ENCODE measurements at regions not wholly inside any gene's neighbourhood (a gene's known extent, or its start where the extent isn't known, plus 50 kb on each side); places are given as distances from the start of the nearest gene placed in this dataset.
"Not testable (repeated sequence)": the region's sequence is repeated elsewhere in the genome, so short reads cannot be mapped to it uniquely, and the experiment has no call there.

- DNase-seq, result no peak
Observed at GRCh38 chr20:43836790-43837189, 77.9 kb upstream of the TOX2 start.

GRCh38 chr20:43835944-43836508, 78.6 kb upstream of the TOX2 start:
- no peak for DNase-seq

DNA sequence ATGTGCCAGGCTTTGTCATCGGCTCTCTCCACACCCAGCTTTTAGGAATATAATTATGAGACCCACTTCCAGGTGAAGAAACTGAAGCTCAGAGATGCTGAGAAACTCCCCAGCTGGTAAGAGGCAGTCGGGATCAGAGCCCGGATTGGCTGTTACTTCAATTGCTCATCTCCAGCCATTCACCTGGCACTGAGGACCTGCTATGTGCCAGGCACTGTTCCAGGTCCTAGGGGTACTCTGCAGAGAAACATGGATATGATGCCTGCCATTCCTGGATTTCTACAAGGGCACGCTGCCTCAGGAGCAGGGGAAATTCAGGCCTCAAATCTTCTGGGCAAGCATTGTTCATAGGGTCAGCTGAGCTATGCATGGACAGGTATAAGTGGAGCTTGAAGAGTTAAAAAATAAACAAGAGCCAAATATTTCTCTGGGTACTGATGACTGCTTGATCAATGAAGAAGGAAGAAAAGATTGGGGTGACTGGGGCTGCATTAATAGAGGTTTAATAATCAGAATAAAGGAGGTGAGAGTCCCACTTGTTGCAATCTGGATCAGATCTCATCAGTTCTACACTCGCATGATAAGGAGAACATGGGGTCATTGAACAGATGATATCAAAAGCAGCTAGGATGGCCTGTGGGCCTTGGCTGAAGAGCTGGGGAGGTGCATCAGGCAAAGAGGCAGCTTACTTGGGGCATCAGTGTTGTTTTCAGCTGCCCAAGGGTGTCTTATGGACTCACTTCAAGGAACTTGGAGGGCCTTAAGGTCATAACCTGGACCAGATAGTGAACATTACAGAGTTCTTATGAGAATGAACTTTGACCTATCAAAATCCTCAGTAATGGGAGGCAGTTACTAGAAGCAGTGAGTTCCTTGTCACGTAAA, 80.9 kb upstream of the TOX2 start:
- DNase-seq, result no peak

DNA sequence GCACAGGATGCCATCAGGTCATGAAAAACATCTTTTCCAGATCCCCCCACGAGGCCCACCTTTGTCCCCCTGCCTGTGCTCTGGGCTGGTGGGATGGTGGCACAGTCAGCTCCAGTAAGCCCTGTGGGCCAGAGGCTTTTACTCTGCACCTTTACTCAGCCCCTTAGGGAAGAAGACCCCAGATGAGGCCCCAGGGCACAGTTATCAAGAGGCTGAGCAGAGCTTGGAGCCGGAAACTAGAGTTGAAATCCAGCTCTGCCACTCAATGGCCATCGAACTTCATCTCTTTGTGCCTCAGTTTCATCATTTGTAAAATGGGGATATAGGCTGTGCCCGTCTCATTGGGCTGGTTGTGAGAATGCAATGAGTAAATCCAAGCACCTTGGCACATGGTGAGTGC, 81.7 kb upstream of the TOX2 start:
- no peak for DNase-seq

GRCh38 chr20:43832096-43832816, 82.4 kb upstream of the TOX2 start:
- DNase-seq, result peak; percentile 32

- no peak for DNase-seq
Observed at GRCh38 chr20:43831481-43832065, 83.1 kb upstream of the TOX2 start.

DNA sequence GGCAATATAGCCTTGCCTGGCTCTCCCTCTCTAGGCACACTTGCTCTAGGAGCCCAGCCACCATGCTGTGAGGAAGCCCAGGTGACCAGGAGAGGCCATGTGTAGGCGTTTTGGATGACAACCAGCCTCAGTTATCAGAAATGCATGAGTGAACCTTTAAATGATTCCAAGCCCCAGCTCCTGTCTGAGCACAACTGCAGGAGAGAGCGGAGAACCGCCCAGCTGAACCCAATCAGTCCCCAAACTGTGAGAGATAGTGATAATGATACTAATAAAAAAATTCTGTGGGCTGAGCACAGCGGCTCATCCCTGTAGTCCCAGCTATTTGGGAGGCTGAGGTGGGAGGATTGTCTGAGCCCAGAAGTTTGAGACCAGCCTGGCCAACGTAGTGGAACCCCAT, 83.8 kb upstream of the TOX2 start:
- DNase-seq, result no peak

DNA sequence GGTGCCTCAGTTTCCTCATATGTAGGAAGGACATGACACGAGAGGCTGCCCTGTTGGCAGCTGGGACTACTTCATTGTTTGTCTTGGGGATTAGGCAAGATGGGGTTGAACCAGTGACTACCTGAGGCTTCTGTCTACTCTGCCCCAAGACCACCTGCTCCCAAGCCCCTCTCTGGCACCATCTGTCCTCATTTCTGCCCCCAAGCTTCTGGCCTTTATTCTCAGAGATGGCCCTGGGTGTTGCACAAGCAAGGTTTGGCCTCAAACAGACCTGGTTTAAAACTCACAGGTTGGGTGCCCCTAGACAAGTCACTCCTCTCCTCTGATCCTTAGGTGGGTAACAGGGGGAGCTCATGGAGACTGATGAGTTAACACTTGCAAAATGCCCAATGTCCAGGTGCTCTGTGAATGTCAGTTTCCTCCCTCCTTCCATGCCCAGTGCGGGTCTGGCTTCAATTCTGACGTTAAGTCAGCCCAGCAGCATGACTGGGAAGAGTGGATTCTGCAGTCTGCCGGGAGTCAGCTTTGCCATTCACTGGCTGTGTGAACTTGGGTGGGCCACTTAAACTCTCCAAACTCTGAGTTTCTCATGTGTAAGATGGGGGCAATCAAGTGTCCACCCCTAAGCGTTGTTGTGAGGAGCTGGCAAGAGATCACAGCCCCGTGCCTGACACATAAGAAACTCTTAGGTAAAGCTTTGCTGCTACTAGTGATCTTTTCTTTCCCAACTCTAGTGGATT, 84.5 kb upstream of the TOX2 start:
- DNase-seq, result no peak

DNA sequence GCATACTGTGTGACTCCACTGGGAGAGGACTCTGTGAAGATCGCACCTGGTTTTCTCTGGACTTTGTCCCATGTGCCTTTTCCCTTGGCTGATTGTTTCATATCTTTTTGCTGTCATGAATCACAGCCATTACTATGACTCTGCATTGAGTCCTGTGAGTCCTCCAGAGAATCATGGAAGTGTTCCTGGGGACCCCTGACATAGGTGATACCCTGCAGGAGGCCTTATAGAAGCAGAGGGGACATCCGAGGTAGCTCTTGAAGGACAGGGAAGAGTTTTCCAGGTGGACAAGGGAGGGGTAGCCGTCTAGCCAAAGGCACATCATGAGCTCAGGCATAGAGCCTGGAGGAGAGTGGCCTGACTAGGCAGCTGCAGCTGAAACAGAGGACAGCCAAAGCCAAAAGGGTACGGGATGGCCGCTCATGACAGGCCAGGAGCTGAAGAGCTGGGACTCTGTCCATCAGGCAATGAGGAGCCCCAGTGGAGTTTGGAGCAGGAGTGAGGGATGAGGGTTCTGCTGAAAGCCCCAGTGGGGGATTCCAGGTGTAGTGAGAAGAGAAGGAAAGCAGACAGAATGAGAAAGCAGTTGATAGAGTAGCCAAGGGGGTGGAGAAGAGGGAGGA, 86.6 kb upstream of the TOX2 start:
- no peak for DNase-seq

GRCh38 chr20:43826943-43827342, 87.7 kb upstream of the TOX2 start:
- DNase-seq, result not testable (repeated sequence)

GRCh38 chr20:43825581-43825980, 89.1 kb upstream of the TOX2 start:
- DNase-seq, result no peak

GRCh38 chr20:43825051-43825402, 89.6 kb upstream of the TOX2 start:
- DNase-seq, result no peak

- DNase-seq, result peak; percentile 37
Observed at GRCh38 chr20:43824309-43825050, 90.2 kb upstream of the TOX2 start.

GRCh38 chr20:43821795-43822194, 92.9 kb upstream of the TOX2 start:
- no peak for DNase-seq

GRCh38 chr20:43820731-43821330, 93.8 kb upstream of the TOX2 start:
- no peak for DNase-seq

DNA sequence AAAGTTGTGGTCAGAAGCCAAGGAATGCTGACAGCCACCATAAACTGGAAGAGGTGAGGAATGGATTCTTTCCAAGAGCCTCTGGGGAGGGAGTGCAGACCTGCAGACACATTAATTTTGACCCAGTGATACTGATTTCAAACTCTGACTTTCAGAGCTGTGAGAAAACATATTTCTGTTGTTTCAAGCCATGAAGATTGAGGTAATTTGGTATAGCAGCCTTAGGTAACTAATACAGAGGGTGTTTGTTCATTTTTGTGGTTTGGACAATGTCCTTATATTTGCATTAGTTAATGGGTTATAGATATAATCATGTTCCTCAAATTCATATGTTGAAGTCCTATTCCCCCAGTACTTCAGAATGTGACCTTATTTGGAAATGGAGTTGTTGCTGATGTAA, 85.4 kb upstream of the GTSF1L start:
- no peak for DNase-seq

DNA sequence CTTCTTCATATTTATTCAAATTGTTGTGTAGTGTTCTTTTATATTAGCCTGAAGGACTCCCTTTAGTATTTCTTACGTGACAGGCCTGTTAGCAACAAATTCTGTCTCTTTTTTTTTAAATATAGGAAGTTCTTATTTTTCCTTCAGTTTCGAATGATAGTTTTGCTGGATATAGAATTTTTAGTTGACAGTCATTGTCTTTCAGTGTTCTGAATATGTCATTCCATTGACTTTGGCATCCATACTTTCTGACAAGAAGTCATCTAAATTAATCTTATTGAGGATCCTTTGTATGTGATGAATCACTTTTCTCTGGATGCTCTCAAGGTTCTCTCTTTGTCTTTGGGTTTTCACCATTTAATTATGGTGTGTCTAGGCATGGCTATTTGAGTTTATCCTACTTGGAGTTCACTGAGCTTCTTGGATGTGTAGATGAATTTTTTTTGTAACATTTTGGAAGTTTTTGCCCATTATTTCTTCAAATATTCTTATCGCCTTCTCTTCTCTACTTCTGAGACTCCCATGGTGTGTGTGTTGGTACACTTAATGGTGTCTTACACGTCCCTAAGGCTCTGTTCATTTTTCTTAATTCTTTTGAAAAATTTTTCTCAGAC, 82.5 kb upstream of the GTSF1L start:
- DNase-seq, result peak; percentile 29

DNA sequence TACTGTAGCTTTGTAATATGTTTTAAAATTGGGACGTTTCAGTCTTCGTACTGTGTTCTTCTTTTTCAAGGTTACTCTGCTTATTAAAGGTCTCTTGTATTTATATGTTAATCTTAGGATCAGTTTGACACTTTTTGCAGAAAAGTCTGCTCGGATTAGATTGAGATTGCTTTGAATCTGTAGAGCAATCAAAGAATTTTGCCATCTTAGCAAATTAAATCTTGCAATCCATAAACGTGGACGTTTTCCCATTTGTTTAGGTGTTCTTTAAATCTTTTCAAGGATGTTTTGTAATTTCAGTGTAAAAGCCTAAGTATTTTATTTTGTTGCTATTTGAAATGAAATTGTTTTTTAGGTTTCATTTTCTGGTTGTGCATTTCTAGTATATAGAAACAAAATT, 78.0 kb upstream of the GTSF1L start:
- no peak for DNase-seq

DNA sequence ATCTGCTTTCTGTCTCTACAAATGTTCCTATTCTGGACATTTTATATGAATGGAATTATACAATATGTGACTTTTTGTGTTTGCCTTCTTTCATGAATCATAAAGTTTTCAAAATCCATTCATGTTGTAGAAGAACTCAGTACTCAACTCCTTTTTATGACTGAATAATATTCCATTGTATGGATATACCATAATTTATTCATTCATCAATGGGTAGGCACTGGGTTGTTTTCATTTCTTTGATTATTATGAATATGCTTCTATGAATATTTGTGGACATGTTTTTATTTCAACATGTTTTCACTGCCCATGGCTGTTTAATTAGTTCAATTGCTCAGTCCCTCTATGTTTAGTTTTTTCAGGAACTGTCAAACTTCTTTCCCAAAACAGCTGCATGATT, 76.5 kb upstream of the GTSF1L start:
- no peak for DNase-seq

- DNase-seq, result peak; percentile 12
Observed at GRCh38 chr20:43800186-43800585, 73.4 kb upstream of the GTSF1L start.

- DNase-seq, result no peak
Observed at GRCh38 chr20:43799741-43800140, 72.9 kb upstream of the GTSF1L start.

Measured in OCI-M1 (cell line).